ENCODE measurements at regions not wholly inside any gene's neighbourhood (a gene's known extent, or its start where the extent isn't known, plus 50 kb on each side); places are given as distances from the start of the nearest gene placed in this dataset.

DNA sequence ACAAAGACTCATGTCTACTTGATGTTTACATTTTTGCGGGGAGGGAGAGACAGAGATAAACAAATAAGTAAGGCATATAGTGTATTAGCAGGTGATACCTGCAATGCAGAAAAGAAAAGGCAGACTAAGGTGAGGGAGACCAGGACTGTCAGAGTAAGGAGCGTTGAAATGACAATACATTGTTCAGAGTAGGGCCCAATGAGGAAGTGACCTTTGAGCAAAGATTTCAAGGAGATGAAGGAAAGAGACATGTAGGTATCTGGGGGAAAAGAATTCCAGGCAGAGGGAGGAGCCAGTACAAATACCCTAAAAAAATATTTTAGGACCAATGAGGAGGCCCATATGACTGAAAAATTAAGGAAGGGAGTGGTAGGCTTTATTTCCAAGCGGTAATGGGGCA is 162.7 kb upstream of the PRSS1 start:
- Histone ChIP-seq H3K27ac (ENCODE audit: low read depth) (no peak overlapping the region), H3K4me1 (ENCODE audit: insufficient read depth) (peaks cover 9% of the 10 kb centered on the region), H3K79me2 (replicated peaks; ENCODE audit: insufficient read depth) (no peaks in the 10 kb centered on the region), H3K27me3 (ENCODE audit: insufficient read depth) (no peaks in the 10 kb centered on the region), H3F3A (replicated peaks; ENCODE audit: low read depth) (no peaks in the 10 kb centered on the region), H4K20me1 (replicated peaks; ENCODE audit: insufficient read depth) (no peaks in the 10 kb centered on the region), H2AFZ (no peak overlapping the region), H3K4me2 (no peak overlapping the region), H3K9me2 (ENCODE audit: insufficient read depth) (no peaks in the 10 kb centered on the region), H3K4me3 (no peak overlapping the region), H3K36me3 (ENCODE audit: insufficient read depth) (no peaks in the 10 kb centered on the region)
- Mint-ChIP-seq H3K27me3 (ENCODE audit: insufficient read depth, low read depth, poor library complexity) (no peaks in the 10 kb centered on the region), H3K4me3 (no peak overlapping the region), H3K4me1 (peaks cover 13% of the 10 kb centered on the region), H3K36me3 (ENCODE audit: low read depth) (no peaks in the 10 kb centered on the region), H3K27ac (no peak overlapping the region), H3K9me3 (no peaks in the 10 kb centered on the region)
- TF ChIP-seq STAT1 (IDR thresholded peaks at IDR 0.05; ENCODE audit: unreplicated experiment) = no peak
- TF ChIP-seq, protein P1, sequence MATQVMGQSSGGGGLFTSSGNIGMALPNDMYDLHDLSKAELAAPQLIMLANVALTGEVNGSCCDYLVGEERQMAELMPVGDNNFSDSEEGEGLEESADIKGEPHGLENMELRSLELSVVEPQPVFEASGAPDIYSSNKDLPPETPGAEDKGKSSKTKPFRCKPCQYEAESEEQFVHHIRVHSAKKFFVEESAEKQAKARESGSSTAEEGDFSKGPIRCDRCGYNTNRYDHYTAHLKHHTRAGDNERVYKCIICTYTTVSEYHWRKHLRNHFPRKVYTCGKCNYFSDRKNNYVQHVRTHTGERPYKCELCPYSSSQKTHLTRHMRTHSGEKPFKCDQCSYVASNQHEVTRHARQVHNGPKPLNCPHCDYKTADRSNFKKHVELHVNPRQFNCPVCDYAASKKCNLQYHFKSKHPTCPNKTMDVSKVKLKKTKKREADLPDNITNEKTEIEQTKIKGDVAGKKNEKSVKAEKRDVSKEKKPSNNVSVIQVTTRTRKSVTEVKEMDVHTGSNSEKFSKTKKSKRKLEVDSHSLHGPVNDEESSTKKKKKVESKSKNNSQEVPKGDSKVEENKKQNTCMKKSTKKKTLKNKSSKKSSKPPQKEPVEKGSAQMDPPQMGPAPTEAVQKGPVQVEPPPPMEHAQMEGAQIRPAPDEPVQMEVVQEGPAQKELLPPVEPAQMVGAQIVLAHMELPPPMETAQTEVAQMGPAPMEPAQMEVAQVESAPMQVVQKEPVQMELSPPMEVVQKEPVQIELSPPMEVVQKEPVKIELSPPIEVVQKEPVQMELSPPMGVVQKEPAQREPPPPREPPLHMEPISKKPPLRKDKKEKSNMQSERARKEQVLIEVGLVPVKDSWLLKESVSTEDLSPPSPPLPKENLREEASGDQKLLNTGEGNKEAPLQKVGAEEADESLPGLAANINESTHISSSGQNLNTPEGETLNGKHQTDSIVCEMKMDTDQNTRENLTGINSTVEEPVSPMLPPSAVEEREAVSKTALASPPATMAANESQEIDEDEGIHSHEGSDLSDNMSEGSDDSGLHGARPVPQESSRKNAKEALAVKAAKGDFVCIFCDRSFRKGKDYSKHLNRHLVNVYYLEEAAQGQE (IDR thresholded peaks at IDR 0.05; ENCODE audit: unreplicated experiment) = no peak
- no peak for TF ChIP-seq ZNF114 (CRISPR knock-in tag; IDR thresholded peaks at IDR 0.05)
- TF ChIP-seq, protein P2, sequence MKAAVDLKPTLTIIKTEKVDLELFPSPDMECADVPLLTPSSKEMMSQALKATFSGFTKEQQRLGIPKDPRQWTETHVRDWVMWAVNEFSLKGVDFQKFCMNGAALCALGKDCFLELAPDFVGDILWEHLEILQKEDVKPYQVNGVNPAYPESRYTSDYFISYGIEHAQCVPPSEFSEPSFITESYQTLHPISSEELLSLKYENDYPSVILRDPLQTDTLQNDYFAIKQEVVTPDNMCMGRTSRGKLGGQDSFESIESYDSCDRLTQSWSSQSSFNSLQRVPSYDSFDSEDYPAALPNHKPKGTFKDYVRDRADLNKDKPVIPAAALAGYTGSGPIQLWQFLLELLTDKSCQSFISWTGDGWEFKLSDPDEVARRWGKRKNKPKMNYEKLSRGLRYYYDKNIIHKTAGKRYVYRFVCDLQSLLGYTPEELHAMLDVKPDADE (IDR thresholded peaks at IDR 0.05) = no peak
- TF ChIP-seq, protein P3, sequence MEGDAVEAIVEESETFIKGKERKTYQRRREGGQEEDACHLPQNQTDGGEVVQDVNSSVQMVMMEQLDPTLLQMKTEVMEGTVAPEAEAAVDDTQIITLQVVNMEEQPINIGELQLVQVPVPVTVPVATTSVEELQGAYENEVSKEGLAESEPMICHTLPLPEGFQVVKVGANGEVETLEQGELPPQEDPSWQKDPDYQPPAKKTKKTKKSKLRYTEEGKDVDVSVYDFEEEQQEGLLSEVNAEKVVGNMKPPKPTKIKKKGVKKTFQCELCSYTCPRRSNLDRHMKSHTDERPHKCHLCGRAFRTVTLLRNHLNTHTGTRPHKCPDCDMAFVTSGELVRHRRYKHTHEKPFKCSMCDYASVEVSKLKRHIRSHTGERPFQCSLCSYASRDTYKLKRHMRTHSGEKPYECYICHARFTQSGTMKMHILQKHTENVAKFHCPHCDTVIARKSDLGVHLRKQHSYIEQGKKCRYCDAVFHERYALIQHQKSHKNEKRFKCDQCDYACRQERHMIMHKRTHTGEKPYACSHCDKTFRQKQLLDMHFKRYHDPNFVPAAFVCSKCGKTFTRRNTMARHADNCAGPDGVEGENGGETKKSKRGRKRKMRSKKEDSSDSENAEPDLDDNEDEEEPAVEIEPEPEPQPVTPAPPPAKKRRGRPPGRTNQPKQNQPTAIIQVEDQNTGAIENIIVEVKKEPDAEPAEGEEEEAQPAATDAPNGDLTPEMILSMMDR (conservative IDR thresholded peaks at IDR 0.05; ENCODE audit: low read depth in 2 of 2) = no peak
- TF ChIP-seq NANOG (IDR thresholded peaks at IDR 0.05; ENCODE audit: borderline replicate concordance) = no peak
- no peak for TF ChIP-seq EZH2 (IDR thresholded peaks at IDR 0.05; ENCODE audit: low read depth, unreplicated experiment)
- TF ChIP-seq CREB1 (CRISPR knock-in tag; IDR thresholded peaks at IDR 0.05; ENCODE audit: low read depth) = no peak
- no peak for TF ChIP-seq POLR2AphosphoS5 (IDR thresholded peaks at IDR 0.05; ENCODE audit: low read depth)
- TF ChIP-seq EZH2phosphoT487 (IDR thresholded peaks at IDR 0.05; ENCODE audit: unreplicated experiment) = no peak
- no peak for TF ChIP-seq JUNB (IDR thresholded peaks at IDR 0.05; ENCODE audit: unreplicated experiment)
- no peak for TF ChIP-seq ZNF331 (CRISPR knock-in tag; IDR thresholded peaks at IDR 0.05; ENCODE audit: low read depth)
- TF ChIP-seq, protein P4, sequence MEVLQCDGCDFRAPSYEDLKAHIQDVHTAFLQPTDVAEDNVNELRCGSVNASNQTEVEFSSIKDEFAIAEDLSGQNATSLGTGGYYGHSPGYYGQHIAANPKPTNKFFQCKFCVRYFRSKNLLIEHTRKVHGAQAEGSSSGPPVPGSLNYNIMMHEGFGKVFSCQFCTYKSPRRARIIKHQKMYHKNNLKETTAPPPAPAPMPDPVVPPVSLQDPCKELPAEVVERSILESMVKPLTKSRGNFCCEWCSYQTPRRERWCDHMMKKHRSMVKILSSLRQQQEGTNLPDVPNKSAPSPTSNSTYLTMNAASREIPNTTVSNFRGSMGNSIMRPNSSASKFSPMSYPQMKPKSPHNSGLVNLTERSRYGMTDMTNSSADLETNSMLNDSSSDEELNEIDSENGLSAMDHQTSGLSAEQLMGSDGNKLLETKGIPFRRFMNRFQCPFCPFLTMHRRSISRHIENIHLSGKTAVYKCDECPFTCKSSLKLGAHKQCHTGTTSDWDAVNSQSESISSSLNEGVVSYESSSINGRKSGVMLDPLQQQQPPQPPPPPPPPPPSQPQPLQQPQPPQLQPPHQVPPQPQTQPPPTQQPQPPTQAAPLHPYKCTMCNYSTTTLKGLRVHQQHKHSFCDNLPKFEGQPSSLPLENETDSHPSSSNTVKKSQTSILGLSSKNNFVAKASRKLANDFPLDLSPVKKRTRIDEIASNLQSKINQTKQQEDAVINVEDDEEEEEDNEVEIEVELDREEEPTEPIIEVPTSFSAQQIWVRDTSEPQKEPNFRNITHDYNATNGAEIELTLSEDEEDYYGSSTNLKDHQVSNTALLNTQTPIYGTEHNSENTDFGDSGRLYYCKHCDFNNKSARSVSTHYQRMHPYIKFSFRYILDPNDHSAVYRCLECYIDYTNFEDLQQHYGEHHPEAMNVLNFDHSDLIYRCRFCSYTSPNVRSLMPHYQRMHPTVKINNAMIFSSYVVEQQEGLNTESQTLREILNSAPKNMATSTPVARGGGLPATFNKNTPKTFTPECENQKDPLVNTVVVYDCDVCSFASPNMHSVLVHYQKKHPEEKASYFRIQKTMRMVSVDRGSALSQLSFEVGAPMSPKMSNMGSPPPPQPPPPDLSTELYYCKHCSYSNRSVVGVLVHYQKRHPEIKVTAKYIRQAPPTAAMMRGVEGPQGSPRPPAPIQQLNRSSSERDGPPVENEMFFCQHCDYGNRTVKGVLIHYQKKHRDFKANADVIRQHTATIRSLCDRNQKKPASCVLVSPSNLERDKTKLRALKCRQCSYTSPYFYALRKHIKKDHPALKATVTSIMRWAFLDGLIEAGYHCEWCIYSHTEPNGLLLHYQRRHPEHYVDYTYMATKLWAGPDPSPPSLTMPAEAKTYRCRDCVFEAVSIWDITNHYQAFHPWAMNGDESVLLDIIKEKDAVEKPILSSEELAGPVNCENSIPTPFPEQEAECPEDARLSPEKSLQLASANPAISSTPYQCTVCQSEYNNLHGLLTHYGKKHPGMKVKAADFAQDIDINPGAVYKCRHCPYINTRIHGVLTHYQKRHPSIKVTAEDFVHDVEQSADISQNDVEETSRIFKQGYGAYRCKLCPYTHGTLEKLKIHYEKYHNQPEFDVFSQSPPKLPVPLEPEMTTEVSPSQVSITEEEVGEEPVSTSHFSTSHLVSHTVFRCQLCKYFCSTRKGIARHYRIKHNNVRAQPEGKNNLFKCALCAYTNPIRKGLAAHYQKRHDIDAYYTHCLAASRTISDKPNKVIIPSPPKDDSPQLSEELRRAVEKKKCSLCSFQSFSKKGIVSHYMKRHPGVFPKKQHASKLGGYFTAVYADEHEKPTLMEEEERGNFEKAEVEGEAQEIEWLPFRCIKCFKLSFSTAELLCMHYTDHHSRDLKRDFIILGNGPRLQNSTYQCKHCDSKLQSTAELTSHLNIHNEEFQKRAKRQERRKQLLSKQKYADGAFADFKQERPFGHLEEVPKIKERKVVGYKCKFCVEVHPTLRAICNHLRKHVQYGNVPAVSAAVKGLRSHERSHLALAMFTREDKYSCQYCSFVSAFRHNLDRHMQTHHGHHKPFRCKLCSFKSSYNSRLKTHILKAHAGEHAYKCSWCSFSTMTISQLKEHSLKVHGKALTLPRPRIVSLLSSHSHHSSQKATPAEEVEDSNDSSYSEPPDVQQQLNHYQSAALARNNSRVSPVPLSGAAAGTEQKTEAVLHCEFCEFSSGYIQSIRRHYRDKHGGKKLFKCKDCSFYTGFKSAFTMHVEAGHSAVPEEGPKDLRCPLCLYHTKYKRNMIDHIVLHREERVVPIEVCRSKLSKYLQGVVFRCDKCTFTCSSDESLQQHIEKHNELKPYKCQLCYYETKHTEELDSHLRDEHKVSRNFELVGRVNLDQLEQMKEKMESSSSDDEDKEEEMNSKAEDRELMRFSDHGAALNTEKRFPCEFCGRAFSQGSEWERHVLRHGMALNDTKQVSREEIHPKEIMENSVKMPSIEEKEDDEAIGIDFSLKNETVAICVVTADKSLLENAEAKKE (CRISPR knock-in tag; IDR thresholded peaks at IDR 0.05) = no peak
- no peak for ATAC-seq
- DNase-seq (ENCODE audit: low spot score) = no peak

Measured in GM23338 (cell line).